RWPE1 (cell line): ENCODE measurements at regions not wholly inside any gene's neighbourhood (a gene's known extent, or its start where the extent isn't known, plus 50 kb on each side); places are given as distances from the start of the nearest gene placed in this dataset.

Experiments
- CTCF ChIA-PET: fragments of 350-600 bp; sonication (Branson Sonifier 250); formaldehyde crosslinking; extraction: SDS; loops from one replicate; lab custom pipeline; 2021; lab: Yijun Ruan, JAX
- POLR2A ChIA-PET: fragments of 400-600 bp; formaldehyde crosslinking; extraction: SDS; loops from one replicate; lab custom pipeline; 2020; ENCODE audit warnings: antibody characterized with exemption; ENCODE audit not compliant: low non-redundant PET; lab: Yijun Ruan, JAX
- DNase-seq: peaks from one replicate; pipeline ENCODE4 v3.0.0; 2012; ENCODE audit warnings: low spot score
- H3K27ac ChIP-seq: fragments of 450-650 bp; 2 replicates; pipeline ENCODE4 v1.5.1; 2017
- TF ChIP-seq, protein P1 (sequence below): fragments of 450-650 bp; conservative IDR thresholded peaks from 2 replicates; pipeline ENCODE4 v1.5.1; 2017; ENCODE audit warnings: low read depth, mild to moderate bottlenecking

DNA sequence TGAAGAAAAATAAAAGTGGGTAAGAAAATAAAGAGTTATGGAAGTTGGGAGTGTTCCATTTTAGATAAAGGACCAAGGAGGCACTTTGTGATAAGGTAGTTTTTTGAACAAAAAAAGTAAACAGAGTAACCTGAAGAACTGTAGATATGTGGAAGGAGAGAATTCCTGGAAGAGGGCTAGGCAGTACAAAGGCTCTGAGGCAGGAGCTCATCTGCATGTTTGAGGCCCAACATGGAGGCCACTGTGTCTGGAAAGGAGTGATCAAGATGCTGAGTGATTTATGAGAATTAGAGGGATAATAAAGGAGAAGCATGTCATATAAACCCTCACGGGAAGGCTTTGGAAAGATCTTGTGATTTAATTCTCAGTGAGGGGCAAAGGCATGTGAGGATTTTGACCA is 126.5 kb downstream of the DTWD1 start:
- ChIA-PET CTCF (interaction anchor here (0.5 kb wide), 1 partner anchor 275 kb away, joined by 4 read pairs; no protein-coding TSS in a partner anchor), POLR2A (no interaction called here)
- no peak for DNase-seq
- TF ChIP-seq, protein P1, sequence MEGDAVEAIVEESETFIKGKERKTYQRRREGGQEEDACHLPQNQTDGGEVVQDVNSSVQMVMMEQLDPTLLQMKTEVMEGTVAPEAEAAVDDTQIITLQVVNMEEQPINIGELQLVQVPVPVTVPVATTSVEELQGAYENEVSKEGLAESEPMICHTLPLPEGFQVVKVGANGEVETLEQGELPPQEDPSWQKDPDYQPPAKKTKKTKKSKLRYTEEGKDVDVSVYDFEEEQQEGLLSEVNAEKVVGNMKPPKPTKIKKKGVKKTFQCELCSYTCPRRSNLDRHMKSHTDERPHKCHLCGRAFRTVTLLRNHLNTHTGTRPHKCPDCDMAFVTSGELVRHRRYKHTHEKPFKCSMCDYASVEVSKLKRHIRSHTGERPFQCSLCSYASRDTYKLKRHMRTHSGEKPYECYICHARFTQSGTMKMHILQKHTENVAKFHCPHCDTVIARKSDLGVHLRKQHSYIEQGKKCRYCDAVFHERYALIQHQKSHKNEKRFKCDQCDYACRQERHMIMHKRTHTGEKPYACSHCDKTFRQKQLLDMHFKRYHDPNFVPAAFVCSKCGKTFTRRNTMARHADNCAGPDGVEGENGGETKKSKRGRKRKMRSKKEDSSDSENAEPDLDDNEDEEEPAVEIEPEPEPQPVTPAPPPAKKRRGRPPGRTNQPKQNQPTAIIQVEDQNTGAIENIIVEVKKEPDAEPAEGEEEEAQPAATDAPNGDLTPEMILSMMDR = no peak
- no peak overlapping the region for H3K27ac ChIP-seq

DNA sequence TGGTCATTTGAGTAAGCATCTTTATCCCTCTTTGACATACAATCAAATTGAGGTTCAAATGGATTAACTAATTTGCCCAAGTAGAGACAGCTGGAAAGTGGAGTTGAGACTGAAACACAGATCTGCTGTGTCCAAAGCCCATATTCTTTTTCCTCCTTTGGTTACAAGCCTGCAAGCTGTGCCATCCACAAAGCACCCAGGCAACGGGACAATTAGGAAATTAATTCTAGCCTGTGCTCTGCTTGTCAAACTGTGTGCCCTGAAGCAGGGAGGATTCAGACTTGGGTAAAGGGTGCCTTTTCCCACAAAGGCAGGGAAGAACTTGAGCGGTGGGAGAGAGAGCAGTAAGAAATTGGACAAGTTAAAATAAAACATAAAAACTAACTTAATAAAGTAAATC is 127.9 kb downstream of the DTWD1 start:
- POLR2A ChIA-PET = no interaction called here

DNA sequence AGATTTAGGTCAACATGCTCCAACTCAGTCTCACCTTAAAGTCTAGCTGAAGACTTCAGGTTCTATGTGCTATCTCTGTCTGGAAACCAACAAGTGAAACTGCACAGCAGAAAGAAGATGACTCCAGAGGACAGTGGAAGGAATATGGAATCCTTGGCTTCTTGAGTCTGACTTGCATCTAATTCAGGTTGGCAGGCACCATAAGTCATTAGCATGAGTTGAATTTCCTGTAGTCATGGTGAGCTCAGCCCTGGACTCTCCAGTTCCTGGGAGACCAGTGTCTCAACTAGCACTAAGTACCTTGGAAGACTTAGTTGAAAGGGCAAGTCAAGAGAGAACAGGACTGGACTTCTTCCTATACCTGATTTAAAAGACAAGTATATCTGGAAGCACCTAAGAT is 129.7 kb downstream of the DTWD1 start:
- POLR2A ChIA-PET = no interaction called here
- CTCF ChIA-PET = interaction anchor here (0.6 kb wide), 2 partner anchors 13 to 315 kb away, joined by 3 read pairs; no protein-coding TSS in a partner anchor

More for the DNA sequence above, 127.9 kb downstream of the DTWD1 start:
- no peak overlapping the region for H3K27ac ChIP-seq
- TF ChIP-seq, protein P1 = no peak
- CTCF ChIA-PET = no interaction called here
- DNase-seq = no peak

DNA sequence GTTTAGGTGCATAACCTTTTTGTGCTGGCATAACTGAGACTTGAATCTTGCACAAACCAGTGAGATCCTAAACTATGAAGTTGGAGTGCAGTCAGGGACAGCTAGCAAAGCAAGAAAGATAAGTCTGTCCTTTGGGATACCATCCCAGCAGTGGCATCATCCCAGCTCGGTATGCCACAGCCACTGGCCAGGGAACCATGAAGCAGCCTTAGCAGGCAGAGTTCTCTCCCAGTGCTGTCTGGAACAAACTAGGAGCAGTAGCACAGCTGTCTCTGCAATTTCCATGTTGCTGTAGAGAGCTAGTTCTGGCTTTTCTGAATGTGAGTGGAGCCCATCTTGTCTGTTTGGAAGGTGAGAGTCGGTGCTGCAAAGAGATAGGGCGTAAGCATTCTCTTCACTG is 130.3 kb downstream of the DTWD1 start:
- CTCF ChIA-PET = no interaction called here
- TF ChIP-seq, protein P1 = no peak
- no peak for DNase-seq
- POLR2A ChIA-PET = no interaction called here
- no peak overlapping the region for H3K27ac ChIP-seq

More for the DNA sequence above, 129.7 kb downstream of the DTWD1 start:
- no peak overlapping the region for H3K27ac ChIP-seq
- TF ChIP-seq, protein P1 = no peak
- no peak for DNase-seq

DNA sequence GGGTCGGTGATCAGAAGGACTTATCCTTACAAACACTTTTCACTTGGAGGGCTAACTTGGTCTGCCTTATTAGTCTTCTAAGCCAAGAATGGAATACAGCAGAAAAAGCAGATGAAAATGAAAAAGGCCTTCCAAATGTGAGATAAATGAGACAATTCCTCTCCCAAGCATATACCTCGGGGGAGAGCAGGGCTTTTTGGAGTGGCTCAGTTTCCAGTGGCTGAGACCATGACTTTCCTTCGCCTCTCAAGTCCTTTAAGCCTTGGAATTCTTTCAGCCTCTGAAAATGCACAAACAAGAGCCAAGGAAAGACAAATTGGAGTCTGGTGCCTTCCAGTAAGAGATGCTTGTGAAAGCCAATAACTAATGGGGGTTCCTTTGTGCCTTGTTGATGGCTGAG is 130.9 kb downstream of the DTWD1 start:
- no peak overlapping the region for H3K27ac ChIP-seq
- DNase-seq = no peak
- ChIA-PET POLR2A (no interaction called here), CTCF (no interaction called here)
- TF ChIP-seq, protein P1 = no peak

DNA sequence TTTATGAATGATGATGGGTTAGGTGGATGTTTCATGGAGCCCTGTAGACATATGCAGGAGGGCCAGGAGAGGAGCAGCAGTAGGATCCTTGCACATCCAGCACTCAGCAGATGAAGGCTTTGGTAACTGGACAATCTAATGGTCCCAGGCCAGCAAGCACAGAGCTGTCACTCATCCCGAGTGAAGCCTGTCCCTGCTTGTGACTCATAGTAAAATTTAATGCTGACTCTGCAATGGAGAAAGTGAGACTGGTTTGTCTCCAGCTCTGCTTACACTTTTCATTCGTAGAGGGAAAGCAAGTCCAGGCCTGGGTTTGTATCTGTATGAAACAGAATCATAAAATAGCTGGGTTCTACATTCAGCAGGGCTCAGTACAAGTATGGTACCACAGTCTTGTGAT is 131.7 kb downstream of the DTWD1 start:
- H3K27ac ChIP-seq = no peak overlapping the region
- ChIA-PET CTCF (no interaction called here), POLR2A (no interaction called here)
- TF ChIP-seq, protein P1 = no peak
- DNase-seq = no peak
